GM10266 (cell line): ENCODE measurements at regions not wholly inside any gene's neighbourhood (a gene's known extent, or its start where the extent isn't known, plus 50 kb on each side); places are given as distances from the start of the nearest gene placed in this dataset.

Source experiments
- DNase-seq: peaks from one replicate; pipeline ENCODE4 v3.0.0; 2012; ENCODE audit errors: extremely low spot score
- CTCF ChIP-seq: IDR thresholded peaks from 2 replicates; pipeline ENCODE4 v1.5.1; 2012; ENCODE audit warnings: mild to moderate bottlenecking, low read depth; ENCODE audit not compliant: control insufficient read depth, insufficient read depth; ENCODE audit errors: missing control alignments

- DNase-seq = no peak
- no peak for TF ChIP-seq CTCF
Observed at GRCh38 chr4:178577933-178578332, 1135.7 kb upstream of the AGA start.

GRCh38 chr4:178595500-178596138 is 1153.4 kb upstream of the AGA start:
- DNase-seq = no peak
- no peak for TF ChIP-seq CTCF

- no peak for TF ChIP-seq CTCF
- DNase-seq = no peak
Observed at GRCh38 chr4:178598672-178599071, 1156.4 kb upstream of the AGA start.

GRCh38 chr4:178599521-178599920 is 1157.3 kb upstream of the AGA start:
- no peak for DNase-seq

GRCh38 chr4:178602833-178603232 is 1160.6 kb upstream of the AGA start:
- TF ChIP-seq CTCF = no peak

More at GRCh38 chr4:178599521-178599920, 1157.3 kb upstream of the AGA start:
- TF ChIP-seq CTCF = no peak

GRCh38 chr4:178611062-178611461 is 1168.8 kb upstream of the AGA start:
- TF ChIP-seq CTCF = no peak
- DNase-seq = no peak

More at GRCh38 chr4:178602833-178603232, 1160.6 kb upstream of the AGA start:
- DNase-seq = no peak

GRCh38 chr4:178612733-178613132 is 1170.5 kb upstream of the AGA start:
- DNase-seq = no peak
- TF ChIP-seq CTCF = no peak
